PC-3 (cell line): ENCODE measurements at regions not wholly inside any gene's neighbourhood (a gene's known extent, or its start where the extent isn't known, plus 50 kb on each side); places are given as distances from the start of the nearest gene placed in this dataset.

Source experiments
- EZH2 ChIP-seq: fragments of 300-600 bp; sonication (generic); IDR thresholded peaks from one replicate; pipeline ENCODE4 v1.6.1; 2017; ENCODE audit warnings: antibody characterized with exemption, mild to moderate bottlenecking, low read length; ENCODE audit not compliant: unreplicated experiment
- EZH2phosphoT487 ChIP-seq: fragments of 300-600 bp; sonication (generic); IDR thresholded peaks from 2 replicates; pipeline ENCODE4 v1.6.1; 2018; ENCODE audit warnings: mild to moderate bottlenecking, antibody characterized with exemption, low read length, borderline replicate concordance
- TF ChIP-seq, protein P1 (sequence below): fragments of 300-600 bp; sonication (generic); conservative IDR thresholded peaks from 2 replicates; pipeline ENCODE4 v1.5.1; 2017; ENCODE audit warnings: antibody characterized with exemption, low read depth, mild to moderate bottlenecking, low read length

DNA sequence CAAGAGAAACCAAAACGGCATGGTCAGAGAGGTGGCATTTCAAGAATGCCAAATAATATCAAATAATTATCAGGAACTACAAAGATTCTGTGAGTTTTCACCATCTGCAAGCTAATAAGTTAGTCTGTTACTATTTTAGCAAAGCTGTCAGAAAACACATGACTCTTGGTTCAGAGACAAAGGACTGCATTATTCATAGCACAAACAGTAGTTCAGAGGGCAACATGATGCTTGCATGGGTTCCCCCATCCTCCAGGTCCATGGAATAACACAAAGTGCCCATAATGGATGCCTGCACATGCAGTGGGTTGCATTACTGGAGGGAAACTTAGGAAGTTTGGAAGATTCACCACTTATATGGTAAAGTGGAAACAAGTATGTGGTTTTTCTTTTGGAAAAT, 228.8 kb upstream of the ALCAM start:
- TF ChIP-seq, protein P1, sequence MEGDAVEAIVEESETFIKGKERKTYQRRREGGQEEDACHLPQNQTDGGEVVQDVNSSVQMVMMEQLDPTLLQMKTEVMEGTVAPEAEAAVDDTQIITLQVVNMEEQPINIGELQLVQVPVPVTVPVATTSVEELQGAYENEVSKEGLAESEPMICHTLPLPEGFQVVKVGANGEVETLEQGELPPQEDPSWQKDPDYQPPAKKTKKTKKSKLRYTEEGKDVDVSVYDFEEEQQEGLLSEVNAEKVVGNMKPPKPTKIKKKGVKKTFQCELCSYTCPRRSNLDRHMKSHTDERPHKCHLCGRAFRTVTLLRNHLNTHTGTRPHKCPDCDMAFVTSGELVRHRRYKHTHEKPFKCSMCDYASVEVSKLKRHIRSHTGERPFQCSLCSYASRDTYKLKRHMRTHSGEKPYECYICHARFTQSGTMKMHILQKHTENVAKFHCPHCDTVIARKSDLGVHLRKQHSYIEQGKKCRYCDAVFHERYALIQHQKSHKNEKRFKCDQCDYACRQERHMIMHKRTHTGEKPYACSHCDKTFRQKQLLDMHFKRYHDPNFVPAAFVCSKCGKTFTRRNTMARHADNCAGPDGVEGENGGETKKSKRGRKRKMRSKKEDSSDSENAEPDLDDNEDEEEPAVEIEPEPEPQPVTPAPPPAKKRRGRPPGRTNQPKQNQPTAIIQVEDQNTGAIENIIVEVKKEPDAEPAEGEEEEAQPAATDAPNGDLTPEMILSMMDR = no peak
- TF ChIP-seq EZH2phosphoT487 (no peak), EZH2 (no peak)
